H9 (cell line): ENCODE measurements at regions not wholly inside any gene's neighbourhood (a gene's known extent, or its start where the extent isn't known, plus 50 kb on each side); places are given as distances from the start of the nearest gene placed in this dataset.

Experiments
- DNase-seq: peaks from one replicate; pipeline ENCODE4 v3.0.0-alpha.2; 2017
- H2AFZ ChIP-seq: one replicate; pipeline ENCODE4 v1.6.1; 2013; ENCODE audit warnings: mild to moderate bottlenecking, low read length, control low read depth, moderate library complexity
- H2AK5ac ChIP-seq: 2 replicates; pipeline ENCODE4 v1.6.1; 2013; ENCODE audit warnings: low read length, control low read depth, mixed read lengths; ENCODE audit not compliant: insufficient read length
- H2BK120ac ChIP-seq: one replicate; pipeline ENCODE4 v1.6.1; 2013; ENCODE audit warnings: low read depth, mild to moderate bottlenecking, low read length, control low read depth, inconsistent platforms; ENCODE audit not compliant: poor library complexity, severe bottlenecking
- H2BK12ac ChIP-seq: 2 replicates; pipeline ENCODE4 v1.6.1; 2013; ENCODE audit warnings: low read length, control low read depth, mixed read lengths, low read depth; ENCODE audit not compliant: insufficient read length
- H2BK15ac ChIP-seq: 2 replicates; pipeline ENCODE4 v1.6.1; 2013; ENCODE audit warnings: low read depth, low read length, control low read depth
- H2BK20ac ChIP-seq: one replicate; pipeline ENCODE4 v1.6.1; 2013; ENCODE audit warnings: low read depth, mild to moderate bottlenecking, low read length, control low read depth, inconsistent platforms; ENCODE audit not compliant: poor library complexity, severe bottlenecking
- H2BK5ac ChIP-seq: 2 replicates; pipeline ENCODE4 v1.6.1; 2013; ENCODE audit warnings: low read length, control low read depth, mixed read lengths; ENCODE audit not compliant: insufficient read length
- H3K14ac ChIP-seq: 2 replicates; pipeline ENCODE4 v1.6.1; 2013; ENCODE audit warnings: low read length, control low read depth; ENCODE audit not compliant: insufficient read depth
- H3K18ac ChIP-seq: 2 replicates; pipeline ENCODE4 v1.6.1; 2013; ENCODE audit warnings: low read depth, mild to moderate bottlenecking, mixed read lengths, low read length, control low read depth; ENCODE audit not compliant: insufficient read length
- H3K23ac ChIP-seq: 2 replicates; pipeline ENCODE4 v1.6.1; 2013; ENCODE audit warnings: low read length, control low read depth, mixed read lengths, low read depth; ENCODE audit not compliant: insufficient read length
- H3K23me2 ChIP-seq: 2 replicates; pipeline ENCODE4 v1.6.1; 2013; ENCODE audit warnings: low read depth, mild to moderate bottlenecking, mixed read lengths, low read length, control low read depth; ENCODE audit not compliant: insufficient read length, poor library complexity, severe bottlenecking
- H3K27ac ChIP-seq: 2 replicates; pipeline ENCODE4 v1.5.1; 2013; ENCODE audit warnings: low read length, control low read depth, mixed read lengths, low read depth; ENCODE audit not compliant: insufficient read length
- H3K27me3 ChIP-seq: 2 replicates; pipeline ENCODE4 v1.6.1; 2013; ENCODE audit warnings: low read length, control low read depth, inconsistent platforms; ENCODE audit not compliant: insufficient read depth
- H3K4ac ChIP-seq: 2 replicates; pipeline ENCODE4 v1.6.1; 2013; ENCODE audit warnings: low read depth, mild to moderate bottlenecking, control low read depth, inconsistent platforms, low read length, moderate library complexity
- H3K4me1 ChIP-seq: 2 replicates; pipeline ENCODE4 v1.6.1; 2013; ENCODE audit warnings: low read length, control low read depth, inconsistent platforms; ENCODE audit not compliant: insufficient read depth
- H3K4me2 ChIP-seq: 2 replicates; pipeline ENCODE4 v1.6.1; 2013; ENCODE audit warnings: low read length, control low read depth, mixed read lengths; ENCODE audit not compliant: insufficient read length, insufficient read depth
- H3K56ac ChIP-seq: 2 replicates; pipeline ENCODE4 v1.6.1; 2013; ENCODE audit warnings: low read depth, mild to moderate bottlenecking, mixed read lengths, low read length, control low read depth; ENCODE audit not compliant: insufficient read length
- H3K79me1 ChIP-seq: 2 replicates; pipeline ENCODE4 v1.6.1; 2013; ENCODE audit warnings: low read depth, mild to moderate bottlenecking, moderate library complexity, low read length, control low read depth, inconsistent platforms; ENCODE audit not compliant: insufficient read depth, poor library complexity, severe bottlenecking
- H3K79me2 ChIP-seq: 2 replicates; pipeline ENCODE4 v1.6.1; 2013; ENCODE audit warnings: low read length, control low read depth, inconsistent platforms; ENCODE audit not compliant: insufficient read depth
- H3K9ac ChIP-seq: 2 replicates; pipeline ENCODE4 v1.6.1; 2013; ENCODE audit warnings: low read length, control low read depth, mixed read lengths; ENCODE audit not compliant: insufficient read length; ENCODE audit errors: extremely low read depth
- H3K9me3 ChIP-seq: one replicate; pipeline ENCODE4 v1.6.1; 2013; ENCODE audit warnings: low read depth, low read length, inconsistent platforms; ENCODE audit not compliant: control insufficient read depth
- H3T11ph ChIP-seq: one replicate; pipeline ENCODE4 v1.6.1; 2013; ENCODE audit warnings: mild to moderate bottlenecking, low read length, control low read depth, inconsistent platforms
- H4K20me1 ChIP-seq: one replicate; pipeline ENCODE4 v1.6.1; 2013; ENCODE audit not compliant: control insufficient read depth, insufficient read length, insufficient read depth
- H4K5ac ChIP-seq: 2 replicates; pipeline ENCODE4 v1.6.1; 2013; ENCODE audit warnings: low read depth, mild to moderate bottlenecking, mixed read lengths, low read length, control low read depth; ENCODE audit not compliant: insufficient read length
- H4K8ac ChIP-seq: replicated peaks from 2 replicates; pipeline ENCODE4 v1.6.1; 2013; ENCODE audit warnings: low read length, control low read depth, mixed read lengths, low read depth; ENCODE audit not compliant: insufficient read length
- H4K91ac ChIP-seq: 2 replicates; pipeline ENCODE4 v1.6.1; 2013; ENCODE audit warnings: low read depth, mild to moderate bottlenecking, moderate library complexity, mixed read lengths, low read length, control low read depth; ENCODE audit not compliant: insufficient read length
- H3K27ac Mint-ChIP-seq, 3 experiments: 2 replicates in 2 of 3; 3 replicates in 1 of 3; pipeline ENCODE4 v1.8.0; 2020 to 2021; ENCODE audit warnings: mixed read lengths in 3 of 3, mild to moderate bottlenecking in 1 of 3, moderate library complexity in 1 of 3
- H3K27me3 Mint-ChIP-seq: 2 replicates; pipeline ENCODE4 v1.8.0; 2021; ENCODE audit warnings: low read depth, mild to moderate bottlenecking, moderate library complexity, mixed read lengths
- H3K36me3 Mint-ChIP-seq, 3 experiments: 2 replicates in 2 of 3; 3 replicates in 1 of 3; pipeline ENCODE4 v1.8.0; 2020 to 2021; ENCODE audit warnings: low read depth in 3 of 3, mixed read lengths in 3 of 3; ENCODE audit not compliant: insufficient read depth in 1 of 3
- H3K4me1 Mint-ChIP-seq, 2 experiments: 2 replicates each; pipeline ENCODE4 v1.8.0; 2020; ENCODE audit warnings: mixed read lengths in 2 of 2
- H3K4me3 Mint-ChIP-seq, 2 experiments: 2 replicates in 1 of 2; 3 replicates in 1 of 2; pipeline ENCODE4 v1.8.0; 2020 to 2021; ENCODE audit warnings: mild to moderate bottlenecking in 2 of 2, mixed read lengths in 2 of 2, moderate library complexity in 1 of 2
- H3K9me3 Mint-ChIP-seq, 2 experiments: 2 replicates in 1 of 2; 3 replicates in 1 of 2; pipeline ENCODE4 v1.8.0; 2020; ENCODE audit warnings: mild to moderate bottlenecking in 2 of 2, mixed read lengths in 2 of 2, moderate library complexity in 1 of 2
- CTCF ChIP-seq: fragments of 200-600 bp; sonication (generic); conservative IDR thresholded peaks from 3 replicates; pipeline ENCODE4 v1.8.0; 2021; ENCODE audit warnings: antibody characterized with exemption, mild to moderate bottlenecking
- WGBS: extraction: QIAGEN DNeasy Blood & Tissue Kit; methylation state at CpG from one replicate; pipeline ENCODE4 v1.1.7; 2013; ENCODE audit warnings: missing lambda C conversion rate, low lambda C conversion rate, mixed read lengths; ENCODE audit not compliant: insufficient read length; ENCODE audit errors: extremely low coverage; 5-methylcytosine and 5-hydroxymethylcytosine counted together

DNA sequence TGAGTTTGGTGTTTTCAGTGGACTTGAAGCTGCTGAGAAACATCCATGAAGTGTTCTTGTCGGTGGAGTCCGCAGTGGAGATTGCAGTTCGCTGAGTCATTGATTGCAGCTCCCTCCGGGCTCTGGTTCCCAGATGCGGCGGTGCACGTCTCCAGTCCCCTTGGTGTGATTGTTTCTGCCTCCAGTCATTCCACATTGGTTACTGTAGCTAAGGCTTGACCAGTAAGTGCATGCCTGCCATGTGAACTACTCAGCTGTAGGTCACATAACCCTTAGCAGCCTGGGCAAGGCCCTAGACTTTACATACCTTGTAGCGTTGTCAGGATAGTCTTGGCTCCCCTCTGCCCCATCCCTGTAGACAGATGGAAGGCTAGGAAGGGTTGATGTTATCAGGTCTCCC, 53.8 kb upstream of the CLCN4 start:
- Mint-ChIP-seq H3K27ac (no peak overlapping the region), H3K4me1 (no peaks in the 10 kb centered on the region)
- WGBS = no CpG with 5 or more reads among the region's 8 CpGs

More for the DNA sequence above, 53.8 kb upstream of the CLCN4 start:
- Histone ChIP-seq H3K27me3 (no peaks in the 10 kb centered on the region), H3K23ac (no peak overlapping the region), H2BK120ac (no peak overlapping the region), H3K14ac (no peak overlapping the region), H3K18ac (no peak overlapping the region), H3K4me2 (no peak overlapping the region), H4K91ac (no peak overlapping the region), H3K4me1 (no peaks in the 10 kb centered on the region), H4K20me1 (no peaks in the 10 kb centered on the region), H3K27ac (no peak overlapping the region), H3K4ac (no peak overlapping the region), H3K9ac (no peak overlapping the region), H2BK15ac (peak overlapping the region; percentile 54; the same call in 1 of the 2 replicates), H4K5ac (no peak overlapping the region), H4K8ac (no peak overlapping the region), H2BK20ac (no peak overlapping the region), H2BK5ac (no peak overlapping the region), H2AK5ac (no peak overlapping the region), H3K56ac (no peak overlapping the region), H3K9me3 (no peaks in the 10 kb centered on the region), H2BK12ac (no peak overlapping the region), H3T11ph (no peak overlapping the region), H3K79me1 (no peaks in the 10 kb centered on the region), H3K79me2 (no peaks in the 10 kb centered on the region), H2AFZ (no peak overlapping the region), H3K23me2 (no peaks in the 10 kb centered on the region)
- Mint-ChIP-seq H3K36me3 (peaks cover 49 to 52% (median 49%) of the 10 kb centered on the region in 3 experiments), H3K9me3 (peaks cover 40 to 46% of the 10 kb centered on the region in 2 experiments), H3K4me3 (no peak overlapping the region), H3K27me3 (no peaks in the 10 kb centered on the region)
- no peak for TF ChIP-seq CTCF
- DNase-seq = no peak
